Kidney capillary endothelial cell (primary cell): ENCODE measurements at regions not wholly inside any gene's neighbourhood (a gene's known extent, or its start where the extent isn't known, plus 50 kb on each side); places are given as distances from the start of the nearest gene placed in this dataset.

Source experiments
- DNase-seq: peaks from one replicate; pipeline ENCODE4 v3.0.0-alpha.2; 2018; ENCODE audit warnings: low spot score

DNA sequence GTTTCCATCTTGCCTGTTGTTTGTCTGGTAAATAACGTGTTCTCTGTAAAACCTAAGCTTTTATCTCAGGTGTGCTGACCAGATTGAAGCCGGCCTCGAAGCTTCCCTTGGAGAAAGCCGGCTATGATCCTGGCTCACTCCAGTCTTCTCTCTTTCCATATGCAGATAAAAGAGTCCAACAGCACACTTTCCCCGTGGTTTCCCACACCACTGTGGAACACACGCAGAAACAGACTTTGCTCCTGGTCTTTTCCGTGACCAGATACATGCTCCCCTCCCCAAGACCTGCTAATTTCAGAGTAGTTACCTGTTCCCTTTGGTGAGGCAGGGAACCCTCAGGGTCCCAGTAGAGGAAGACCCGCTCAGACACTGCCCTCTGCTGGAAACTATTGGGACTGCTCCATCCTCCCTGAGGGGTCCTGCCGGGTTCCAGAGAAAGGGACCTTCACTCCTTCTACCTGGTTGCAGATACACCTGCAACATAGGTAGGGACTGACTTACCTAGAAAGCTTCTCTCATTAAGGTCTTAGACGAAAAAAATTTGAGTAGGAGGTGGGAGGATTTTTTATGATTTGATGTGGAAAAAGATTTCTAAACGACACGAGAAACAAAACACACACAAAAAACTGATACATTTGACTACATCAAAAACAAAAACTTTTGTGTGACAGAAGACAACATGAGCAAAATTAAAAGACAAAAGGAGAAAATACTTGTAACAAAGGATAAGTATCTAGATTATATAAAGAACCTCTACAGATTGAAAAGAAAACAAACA lies 415.4 kb upstream of the CCDC196 start:
- DNase-seq, result peak; percentile 29

DNA sequence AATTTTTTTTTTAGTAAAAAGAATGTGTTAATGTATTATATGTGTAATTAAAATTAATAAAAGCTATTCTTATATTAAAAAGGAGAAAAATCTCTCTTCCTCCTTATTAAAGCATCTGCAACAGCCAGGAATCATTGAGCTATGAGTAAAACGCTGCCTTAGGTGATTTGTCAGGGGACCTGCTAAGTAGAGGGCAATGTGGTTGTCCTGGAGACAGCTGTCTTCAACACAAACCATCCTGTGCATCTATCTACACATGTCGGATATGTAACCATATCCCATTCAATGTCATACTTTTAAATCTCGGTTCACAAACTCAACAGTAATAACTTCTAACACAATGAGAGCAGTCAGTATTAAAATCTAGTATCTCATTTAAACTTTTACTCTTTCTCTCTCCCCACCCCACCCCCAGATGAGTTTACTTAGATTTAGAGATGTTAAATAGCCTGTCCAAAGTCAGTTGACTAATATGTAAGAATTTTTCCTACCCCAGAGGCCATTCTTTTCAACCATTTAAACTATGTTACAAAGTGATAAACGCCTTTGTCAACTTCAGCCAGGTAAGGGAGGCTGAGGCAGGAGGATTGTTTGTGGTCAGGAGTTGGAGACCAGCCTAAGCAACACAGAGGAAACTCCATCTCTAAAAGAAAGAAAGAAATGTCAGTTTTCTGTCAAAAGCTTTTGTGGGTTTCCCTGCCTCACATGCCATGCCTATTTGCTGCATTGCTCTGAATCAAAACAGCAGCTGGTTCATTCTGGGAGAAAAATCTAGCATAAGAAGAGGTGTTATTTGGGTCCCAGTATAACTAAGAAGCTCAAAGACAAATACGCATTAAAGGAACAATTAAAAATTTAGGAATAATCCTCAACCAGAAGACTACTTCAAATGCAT lies 413.7 kb upstream of the CCDC196 start:
- no peak for DNase-seq

DNA sequence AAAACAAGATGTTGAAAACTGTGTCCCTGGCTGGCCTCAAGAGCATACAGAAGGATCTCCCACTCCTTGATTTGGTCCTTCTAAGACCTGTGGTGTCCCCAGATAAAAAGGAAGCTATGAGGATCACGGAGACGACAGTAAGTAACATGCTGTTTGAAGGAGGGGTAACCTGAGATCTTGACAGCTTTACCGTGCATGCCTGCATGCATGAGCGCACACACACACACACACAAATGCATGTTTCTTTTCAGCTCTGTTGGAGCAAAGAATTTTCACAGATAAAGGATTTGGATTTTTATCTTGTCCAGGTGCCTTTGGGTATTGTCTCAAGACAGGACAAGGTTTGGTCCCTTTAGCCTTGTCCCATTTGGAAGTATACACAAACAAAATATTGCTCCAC lies 411.6 kb upstream of the CCDC196 start:
- DNase-seq, result no peak

DNA sequence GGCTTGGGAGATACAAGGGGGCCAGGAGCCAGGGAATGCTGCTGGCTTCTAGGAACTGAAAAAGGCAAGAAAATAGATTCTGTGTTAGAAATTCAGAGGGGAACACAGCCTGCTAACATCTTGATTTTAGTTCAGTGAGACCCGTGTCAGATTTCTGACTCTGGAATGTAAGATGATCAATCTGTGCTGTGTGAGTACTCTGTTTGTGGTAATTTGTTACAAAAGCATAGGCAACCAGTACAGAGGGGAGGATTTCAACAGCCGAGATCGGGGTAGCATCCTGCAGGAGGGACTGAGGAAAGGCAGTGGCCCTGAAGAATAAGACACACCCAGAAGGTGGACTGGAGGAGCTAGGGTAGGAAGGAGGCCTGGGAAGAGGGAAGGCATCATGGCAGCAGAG lies 410.0 kb upstream of the CCDC196 start:
- no peak for DNase-seq

DNA sequence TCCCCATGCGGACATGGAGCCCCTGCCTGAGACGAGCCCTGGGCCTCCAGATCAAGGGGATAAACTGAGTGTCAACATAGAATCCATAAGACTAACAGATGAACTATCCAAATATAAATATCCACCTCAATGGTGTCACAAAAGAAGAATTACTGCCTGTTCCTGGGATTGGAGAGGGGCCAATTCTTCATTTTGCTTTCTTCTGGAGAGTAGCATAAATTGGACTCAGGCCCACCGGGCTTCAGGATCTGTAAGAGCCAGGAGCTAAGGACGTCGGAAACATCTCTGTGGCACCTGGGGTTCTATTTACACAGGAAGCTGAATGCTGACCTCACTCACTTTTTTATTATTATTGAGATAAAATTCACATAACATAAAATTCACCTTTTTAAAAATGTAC lies 408.2 kb upstream of the CCDC196 start:
- DNase-seq, result no peak

DNA sequence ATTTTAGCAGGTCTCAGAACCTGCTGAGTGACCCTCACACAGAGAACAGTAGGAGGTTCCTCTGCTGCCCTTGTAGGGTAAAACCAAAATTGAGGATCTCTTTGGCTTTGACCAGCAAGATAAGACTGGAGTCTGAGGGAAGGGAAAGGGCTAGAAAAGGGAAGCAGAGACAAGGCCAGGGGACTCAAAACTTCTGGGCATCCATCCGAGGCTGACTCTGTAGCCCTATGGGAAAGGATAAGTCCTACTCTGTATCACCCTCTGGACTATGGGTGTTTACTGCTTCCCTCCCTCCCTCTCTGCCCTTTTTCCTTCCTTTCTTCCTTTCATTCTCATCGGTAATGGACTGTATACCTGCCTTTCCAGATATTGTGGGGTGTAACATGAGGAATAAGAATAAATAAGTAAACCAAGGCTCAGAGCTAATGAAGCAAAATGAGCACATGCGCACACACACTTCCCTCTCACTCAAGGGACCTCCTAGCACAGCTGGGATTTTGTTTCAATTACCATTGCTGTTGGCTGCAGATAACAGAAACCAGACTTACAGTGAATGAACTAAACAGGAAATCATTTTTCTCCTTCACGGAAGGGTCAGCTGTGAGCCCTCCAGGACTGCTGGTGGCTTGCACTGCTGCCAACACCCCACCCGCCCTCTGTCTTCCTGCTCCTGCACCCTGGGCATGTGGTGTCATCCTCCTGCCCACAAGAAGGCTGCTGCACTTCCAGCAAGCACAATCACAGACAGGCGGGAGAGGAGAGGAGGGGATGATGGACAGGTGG lies 404.4 kb upstream of the CCDC196 start:
- DNase-seq, result no peak

DNA sequence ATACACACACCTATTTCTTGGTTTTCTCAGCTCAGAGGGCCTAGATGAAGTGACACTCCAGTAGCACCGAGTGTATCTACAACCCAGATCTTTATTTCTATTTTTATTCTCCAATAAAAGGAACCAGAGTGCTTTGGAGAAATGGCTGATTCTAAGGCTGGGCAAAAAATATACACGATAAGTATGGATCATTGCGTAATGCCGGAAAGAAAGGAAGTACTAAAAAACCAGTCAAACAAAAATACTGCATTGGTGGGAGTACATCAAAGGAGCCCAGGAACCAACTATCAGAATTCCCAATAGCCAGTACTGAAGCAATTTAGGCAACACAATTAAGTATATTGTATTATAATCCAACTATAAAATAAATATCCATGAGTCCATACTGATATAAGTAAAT lies 400.9 kb upstream of the CCDC196 start:
- no peak for DNase-seq

DNA sequence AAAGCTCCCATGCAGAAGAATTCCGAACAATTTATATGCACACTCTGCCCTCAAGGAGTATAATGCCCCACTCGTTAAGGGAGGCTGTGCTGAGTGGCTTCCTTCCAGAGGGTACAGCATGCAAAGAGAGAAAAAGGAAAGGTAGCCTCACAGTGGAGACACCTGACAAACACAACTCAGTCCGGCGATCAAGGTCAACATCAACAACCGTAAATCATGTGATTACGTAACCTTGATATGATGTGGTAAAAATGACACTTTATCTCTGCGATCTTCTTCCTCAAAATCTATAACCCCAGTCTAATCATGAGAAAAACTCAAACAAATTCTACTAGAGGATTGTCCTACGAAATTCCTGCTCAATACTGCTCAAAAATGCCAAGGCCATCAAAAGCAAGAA lies 400.5 kb upstream of the CCDC196 start:
- DNase-seq, result no peak

DNA sequence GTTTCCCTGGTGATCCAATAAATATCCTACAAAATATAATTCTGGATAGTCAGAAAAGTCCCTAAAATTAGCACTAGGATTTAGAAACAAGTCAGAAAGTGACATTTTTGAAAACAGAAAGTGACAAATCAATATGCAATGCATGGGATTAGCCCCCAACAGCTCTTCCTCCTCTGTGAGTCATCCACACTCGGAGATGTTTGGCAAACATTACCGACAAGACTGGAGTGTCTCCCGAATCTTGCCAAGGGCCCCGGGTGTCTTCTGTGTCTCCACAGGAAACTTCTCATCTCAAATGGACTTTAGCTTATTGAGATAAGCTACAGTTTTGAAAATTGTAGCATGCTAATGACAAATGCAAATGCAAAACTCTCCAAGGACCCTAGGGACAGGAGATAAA lies 398.9 kb upstream of the CCDC196 start:
- DNase-seq, result no peak

DNA sequence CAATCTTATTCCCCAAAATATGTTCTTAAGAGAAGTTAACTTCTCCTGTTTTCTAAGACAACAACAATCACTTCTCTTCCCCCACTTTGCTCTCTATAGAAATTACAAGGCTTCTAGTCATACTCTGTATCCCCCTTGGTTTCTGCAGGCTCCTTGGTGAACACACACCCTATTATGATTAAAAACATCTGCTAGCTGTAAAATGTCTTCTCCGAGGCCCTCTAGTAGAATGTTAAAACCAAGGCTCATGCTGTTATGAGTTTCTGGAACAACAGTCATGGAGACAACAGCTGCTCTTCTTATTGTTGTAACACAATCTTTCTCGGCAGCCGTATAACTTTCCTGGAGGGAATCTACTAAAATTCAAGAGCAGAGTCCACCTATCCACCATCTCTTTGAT lies 397.5 kb upstream of the CCDC196 start:
- DNase-seq, result no peak

DNA sequence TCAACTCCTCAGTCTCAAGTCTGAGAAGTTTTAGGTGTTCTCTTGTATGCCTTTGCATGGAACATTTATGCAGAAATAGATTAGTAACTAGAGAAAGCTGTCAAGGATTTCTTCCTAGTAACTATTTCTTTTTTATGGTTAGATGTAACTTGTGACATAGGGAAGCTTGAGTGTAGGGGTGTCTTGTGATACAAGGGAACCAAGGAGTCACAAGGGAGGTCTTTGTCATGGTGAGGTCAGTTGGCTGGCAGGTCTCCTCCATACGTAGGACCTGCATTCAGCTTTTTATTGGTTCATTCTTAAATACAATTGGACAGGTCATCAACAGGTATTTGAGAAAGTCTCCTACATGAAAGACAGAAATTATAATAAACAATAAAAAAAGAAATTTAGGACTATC lies 394.0 kb upstream of the CCDC196 start:
- no peak for DNase-seq

DNA sequence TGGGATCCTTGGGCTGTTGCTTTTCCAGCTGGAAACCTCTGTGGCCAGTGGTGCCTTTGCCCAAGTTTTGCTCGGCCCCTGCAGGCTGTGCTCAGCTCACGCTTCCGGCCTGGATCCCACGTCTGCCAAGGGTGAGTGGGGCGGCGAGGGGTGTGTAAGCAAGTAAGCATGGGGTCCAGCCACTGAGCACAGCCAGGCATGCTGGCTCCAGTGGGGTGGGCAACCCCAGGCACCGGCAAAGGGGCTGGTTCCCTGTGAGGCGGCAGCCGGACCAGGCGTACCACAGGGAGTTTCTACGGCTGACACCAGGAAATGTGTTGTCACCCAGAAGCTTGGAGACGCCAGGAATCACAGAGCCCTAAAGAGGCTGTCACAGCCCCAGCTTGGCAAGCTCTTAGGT lies 393.4 kb upstream of the CCDC196 start:
- no peak for DNase-seq

DNA sequence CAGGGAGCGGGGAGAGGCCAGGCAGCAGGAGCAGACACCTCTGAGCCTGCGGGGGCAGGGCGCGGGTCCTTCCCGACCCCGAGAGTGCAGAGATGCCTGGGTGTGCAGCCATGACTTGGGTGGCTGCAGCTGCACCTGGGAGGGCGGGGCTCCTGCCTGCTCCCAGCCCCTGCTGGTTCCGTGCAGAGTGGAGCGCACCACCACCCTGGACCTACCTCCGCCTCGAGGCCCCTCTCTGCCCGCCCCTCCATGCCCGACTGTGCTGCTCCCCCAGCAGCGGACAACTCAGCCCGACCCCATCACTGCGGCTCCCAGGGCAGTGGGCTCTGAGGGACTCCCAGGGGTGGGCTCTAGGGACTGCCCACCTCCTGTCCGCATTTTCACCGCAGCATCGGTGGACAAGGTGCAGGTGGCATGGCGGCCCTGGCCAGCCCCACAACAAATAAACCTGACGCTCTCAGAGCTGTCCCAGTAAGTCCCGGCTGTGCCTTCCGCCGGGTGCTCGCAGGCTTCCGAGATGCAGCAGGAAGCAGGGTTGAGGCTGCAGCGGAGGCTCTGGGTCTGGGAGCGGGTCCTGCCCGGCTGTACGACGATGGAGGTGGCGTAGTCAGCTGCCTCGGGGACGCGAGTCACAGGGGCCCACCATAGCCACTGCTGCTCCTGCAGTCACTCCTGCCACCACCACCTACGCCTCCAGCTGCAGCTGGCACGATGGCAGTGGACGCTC lies 392.0 kb upstream of the CCDC196 start:
- no peak for DNase-seq

DNA sequence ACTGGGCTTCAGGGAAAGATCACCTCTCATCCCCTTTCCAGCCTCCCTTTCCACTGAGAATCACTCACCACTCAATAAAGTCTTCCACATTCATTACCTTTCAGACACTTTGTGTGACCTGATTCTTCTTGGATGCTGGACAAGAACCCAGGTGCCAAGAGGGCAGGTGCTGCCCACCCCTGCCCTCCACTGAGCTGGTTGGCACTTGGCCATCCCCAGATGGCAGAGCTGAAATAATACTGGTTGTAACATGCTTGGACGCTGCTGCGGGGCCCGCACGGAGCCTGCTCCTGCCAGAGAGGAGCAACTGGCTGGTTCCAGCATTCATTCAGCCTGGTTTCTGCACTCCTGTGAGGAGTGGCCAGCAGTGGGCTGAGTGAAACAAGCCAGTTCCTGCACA lies 386.7 kb upstream of the CCDC196 start:
- DNase-seq, result no peak

DNA sequence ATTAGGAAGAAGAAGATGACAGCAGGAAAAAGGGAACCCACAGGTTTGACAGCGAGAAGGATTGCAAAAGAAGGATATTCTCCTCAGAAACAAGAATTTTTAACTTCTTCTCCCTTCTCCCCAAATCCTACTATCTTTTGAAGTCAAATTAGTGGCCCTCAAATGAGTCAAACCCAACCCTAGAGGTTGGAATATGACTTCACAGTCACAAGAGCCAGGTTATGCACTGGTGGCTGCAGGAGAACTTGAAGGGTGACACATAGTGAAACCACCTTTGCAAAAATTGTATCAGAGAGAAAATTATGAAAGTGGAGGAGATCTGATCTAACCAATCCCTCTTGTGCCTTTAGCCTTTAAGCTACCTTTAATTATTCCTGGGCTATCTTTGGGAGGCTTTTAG lies 386.2 kb upstream of the CCDC196 start:
- no peak for DNase-seq

DNA sequence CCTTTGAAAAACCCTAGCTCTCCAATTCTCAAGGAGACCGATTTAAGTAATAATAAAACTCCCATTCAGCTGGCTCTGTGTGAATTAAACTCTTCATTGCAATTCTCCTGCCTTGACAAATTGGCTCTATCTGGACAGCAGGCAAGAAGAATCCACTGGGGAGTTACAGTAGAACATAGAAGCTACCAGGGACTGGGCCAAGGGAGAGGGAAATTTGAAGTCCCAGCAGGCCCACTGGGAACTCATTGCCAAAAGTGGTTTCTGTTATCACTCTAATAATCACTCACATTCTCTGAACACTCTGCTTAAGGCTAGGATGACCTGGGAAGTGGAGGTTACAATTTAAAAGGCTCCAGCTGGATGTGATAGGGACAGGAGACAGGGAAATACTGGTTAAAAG lies 384.5 kb upstream of the CCDC196 start:
- DNase-seq, result no peak

DNA sequence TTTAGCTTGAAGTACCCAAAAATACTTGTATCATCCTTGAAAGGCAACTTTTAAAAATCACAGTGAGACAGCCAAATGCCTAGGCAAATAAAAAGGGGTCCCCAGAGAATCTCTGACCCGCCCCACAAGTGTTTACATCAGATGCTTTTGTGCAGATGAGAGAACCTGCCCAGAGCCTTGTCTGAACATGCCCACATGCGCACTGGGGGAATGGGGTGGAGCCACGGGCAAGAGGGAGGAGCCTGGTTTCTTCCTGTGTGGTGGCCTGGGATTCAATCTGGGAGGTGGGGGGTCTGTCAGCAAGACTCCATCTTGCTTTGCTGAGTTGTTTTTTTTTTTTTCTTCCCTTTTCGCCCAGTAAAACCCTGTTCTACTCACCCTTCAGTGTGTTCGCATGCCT lies 381.7 kb upstream of the CCDC196 start:
- no peak for DNase-seq

DNA sequence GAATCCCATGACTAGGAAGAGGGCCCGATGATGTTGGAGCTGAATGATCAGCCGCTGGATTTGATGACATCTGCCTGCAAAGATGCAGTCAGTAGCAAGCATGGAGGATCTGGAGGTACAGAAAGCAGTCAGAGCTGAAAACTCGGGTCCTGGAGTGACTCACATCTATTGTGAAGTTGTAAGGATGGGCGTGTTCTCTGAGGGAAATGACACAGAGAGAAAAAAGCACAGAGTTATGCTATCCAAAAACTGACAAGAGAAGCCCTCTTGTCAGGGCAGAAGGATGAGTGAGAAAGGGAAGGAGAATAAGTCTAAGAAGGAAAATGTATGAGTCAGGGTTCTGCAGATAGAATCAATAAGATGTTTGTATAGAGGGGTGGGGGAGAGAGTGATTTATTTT lies 380.4 kb upstream of the CCDC196 start:
- peak; percentile 75 for DNase-seq

DNA sequence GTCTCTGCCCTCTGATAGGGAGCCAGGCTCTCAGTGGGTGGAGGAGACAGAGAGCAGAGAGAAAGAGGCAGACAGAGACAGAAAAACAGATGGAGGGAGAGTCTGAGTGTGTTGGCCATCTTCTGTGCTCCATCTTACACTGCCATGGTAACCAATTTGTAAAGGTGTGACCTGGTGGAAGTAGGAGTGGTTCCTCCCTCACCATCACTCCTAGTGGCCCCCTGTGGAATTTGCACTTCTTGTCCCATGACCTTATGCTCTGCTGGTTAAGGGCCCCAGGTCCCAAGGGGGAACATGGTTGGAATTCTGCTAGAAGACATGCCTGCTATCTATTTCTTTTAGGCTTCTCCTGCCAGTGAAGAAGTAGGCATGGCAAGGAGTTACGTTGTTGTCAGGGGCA lies 376.7 kb upstream of the CCDC196 start:
- DNase-seq, result no peak

DNA sequence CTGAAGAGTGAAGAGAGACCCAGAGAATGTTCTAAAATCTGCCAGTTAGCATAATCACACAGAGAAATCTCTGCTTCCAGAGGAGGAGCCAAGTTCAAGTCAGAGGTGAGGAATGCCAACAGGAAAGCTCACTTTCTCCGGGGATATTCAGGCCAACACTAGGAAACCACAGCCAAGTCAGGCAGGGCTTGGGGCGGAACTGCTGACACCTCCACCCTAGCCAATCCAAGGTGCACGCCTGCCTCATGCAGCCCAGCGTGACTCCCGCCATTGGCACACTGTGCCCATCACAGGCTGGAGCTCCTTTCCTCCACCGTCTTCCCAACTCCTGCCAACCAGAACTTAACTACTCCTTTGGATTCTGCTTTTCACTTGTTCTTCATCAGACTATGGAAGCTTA lies 374.3 kb upstream of the CCDC196 start:
- DNase-seq, result no peak

DNA sequence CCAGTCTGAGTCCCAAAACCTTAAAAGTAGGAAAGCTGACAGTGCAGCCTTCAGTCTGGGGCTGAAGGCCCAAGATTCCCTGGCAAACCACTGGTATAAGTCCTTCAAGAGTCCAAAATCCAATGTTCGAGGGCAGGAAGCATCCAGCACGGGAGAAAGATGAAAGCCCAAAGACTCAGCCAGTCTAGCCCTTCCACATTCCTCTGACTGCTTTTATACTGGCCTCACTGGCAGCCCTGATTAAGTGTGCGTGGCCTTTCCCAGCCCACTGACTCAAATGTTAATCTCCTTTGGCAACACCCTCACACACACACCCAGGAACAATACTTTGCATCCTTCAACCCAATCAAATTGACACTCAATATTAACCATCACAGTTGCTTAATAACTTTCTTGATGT lies 372.1 kb upstream of the CCDC196 start:
- no peak for DNase-seq
